ENCODE measurements at regions not wholly inside any gene's neighbourhood (a gene's known extent, or its start where the extent isn't known, plus 50 kb on each side); places are given as distances from the start of the nearest gene placed in this dataset.

- TF ChIP-seq CTCF (IDR thresholded peaks at IDR 0.05; ENCODE audit: control extremely low read depth, extremely low read depth) = no peak
- 73 to 85% methylated on average over 10 of the region's 10 CpGs for WGBS, 2 donors
These were observed 168.9 kb downstream of the MIAT start for GRCh38 chr22:26825960-26826935.

GRCh38 chr22:26827611-26828010 is 170.2 kb downstream of the MIAT start:
- no peaks in the 10 kb centered on the region for H3K27me3 ChIP-seq (ENCODE audit: control insufficient read depth in 3 of 3, insufficient read depth in 3 of 3, low read length in 2 of 3)
- no peaks in the 10 kb centered on the region for H3K4me1 ChIP-seq (ENCODE audit: control insufficient read depth in 5 of 5, insufficient read depth in 5 of 5, low read length in 5 of 5)
- ATAC-seq (ENCODE audit: insufficient read depth, low FRiP score) = no peak
- no peaks in the 10 kb centered on the region for H3K9me3 ChIP-seq (ENCODE audit: control insufficient read depth in 4 of 4, insufficient read depth in 3 of 4, low read length in 3 of 4)
- 82 to 87% methylated on average over 4 of the region's 4 CpGs for WGBS, 2 donors
- H3K36me3 ChIP-seq (ENCODE audit: control insufficient read depth in 4 of 4, insufficient read depth in 4 of 4, low read length in 4 of 4) = no peaks in the 10 kb centered on the region
- no peak for DNase-seq
- TF ChIP-seq CTCF (IDR thresholded peaks at IDR 0.05; ENCODE audit: control extremely low read depth, extremely low read depth) = no peak
- no peak overlapping the region for H3K27ac ChIP-seq (ENCODE audit: low read depth in 1 of 2, low read length in 1 of 2)
- no peak overlapping the region for H3K4me3 ChIP-seq
- no peak overlapping the region for H3K9ac ChIP-seq (ENCODE audit: insufficient read depth in 1 of 2, low read length in 2 of 2)

More at GRCh38 chr22:26825960-26826935, 168.9 kb downstream of the MIAT start:
- Histone ChIP-seq H3K4me1 (ENCODE audit: control insufficient read depth in 5 of 5, insufficient read depth in 5 of 5, low read length in 5 of 5) (no peaks in the 10 kb centered on the region), H3K27ac (ENCODE audit: low read depth in 1 of 2, low read length in 1 of 2) (no peak overlapping the region), H3K9ac (ENCODE audit: insufficient read depth in 1 of 2, low read length in 2 of 2) (no peak overlapping the region), H3K4me3 (no peak overlapping the region), H3K9me3 (ENCODE audit: control insufficient read depth in 4 of 4, insufficient read depth in 3 of 4, low read length in 3 of 4) (no peaks in the 10 kb centered on the region), H3K36me3 (ENCODE audit: control insufficient read depth in 4 of 4, insufficient read depth in 4 of 4, low read length in 4 of 4) (no peaks in the 10 kb centered on the region), H3K27me3 (ENCODE audit: control insufficient read depth in 3 of 3, insufficient read depth in 3 of 3, low read length in 2 of 3) (no peaks in the 10 kb centered on the region)
- ATAC-seq (ENCODE audit: insufficient read depth, low FRiP score) (no peak), DNase-seq (no peak)

GRCh38 chr22:26828311-26828710 is 170.9 kb downstream of the MIAT start:
- TF ChIP-seq CTCF (IDR thresholded peaks at IDR 0.05; ENCODE audit: control extremely low read depth, extremely low read depth) = no peak
- H3K4me3 ChIP-seq = no peak overlapping the region
- ATAC-seq (ENCODE audit: insufficient read depth, low FRiP score) = no peak
- H3K36me3 ChIP-seq (ENCODE audit: control insufficient read depth in 4 of 4, insufficient read depth in 4 of 4, low read length in 4 of 4) = no peaks in the 10 kb centered on the region
- no peaks in the 10 kb centered on the region for H3K9me3 ChIP-seq (ENCODE audit: control insufficient read depth in 4 of 4, insufficient read depth in 3 of 4, low read length in 3 of 4)
- H3K27ac ChIP-seq (ENCODE audit: low read depth in 1 of 2, low read length in 1 of 2) = no peak overlapping the region
- DNase-seq = no peak
- no peaks in the 10 kb centered on the region for H3K4me1 ChIP-seq (ENCODE audit: control insufficient read depth in 5 of 5, insufficient read depth in 5 of 5, low read length in 5 of 5)
- no peak overlapping the region for H3K9ac ChIP-seq (ENCODE audit: insufficient read depth in 1 of 2, low read length in 2 of 2)
- H3K27me3 ChIP-seq (ENCODE audit: control insufficient read depth in 3 of 3, insufficient read depth in 3 of 3, low read length in 2 of 3) = no peaks in the 10 kb centered on the region
- WGBS, 2 donors = 76 to 80% methylated on average over 3 of the region's 3 CpGs

All from lung (tissue), 11 donors.